ENCODE measurements at regions not wholly inside any gene's neighbourhood (a gene's known extent, or its start where the extent isn't known, plus 50 kb on each side); places are given as distances from the start of the nearest gene placed in this dataset.
"Not testable (repeated sequence)": the region's sequence is repeated elsewhere in the genome, so short reads cannot be mapped to it uniquely, and the experiment has no call there.

DNA sequence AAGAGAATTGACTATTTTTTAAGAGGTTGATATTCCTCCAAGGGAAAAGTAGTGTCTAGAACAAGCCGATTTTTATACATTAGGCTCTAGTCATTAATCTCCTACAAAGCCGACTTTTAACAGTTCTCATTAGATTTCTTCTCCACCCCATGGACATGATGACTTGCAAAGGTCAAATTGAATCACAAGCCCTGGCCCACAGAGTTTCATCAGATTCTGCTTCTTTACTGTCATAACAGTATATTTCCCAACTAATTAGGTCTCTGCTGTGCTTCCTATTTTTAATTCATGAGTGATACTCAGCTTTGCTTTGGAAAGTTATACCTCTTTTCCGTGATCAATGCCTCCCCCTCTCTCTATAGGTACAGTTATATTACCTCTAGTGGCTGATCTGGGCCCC is 90.6 kb upstream of the ADGRB3 start:
- no peak overlapping the region for H3K4me3 ChIP-seq (ENCODE audit: low read depth, low read length)
- in situ Hi-C loops (cut with HindIII; ENCODE audit: low sequenced_read_pairs) = no loop called here
- no peak for DNase-seq (ENCODE audit: low read depth, low spot score)

DNA sequence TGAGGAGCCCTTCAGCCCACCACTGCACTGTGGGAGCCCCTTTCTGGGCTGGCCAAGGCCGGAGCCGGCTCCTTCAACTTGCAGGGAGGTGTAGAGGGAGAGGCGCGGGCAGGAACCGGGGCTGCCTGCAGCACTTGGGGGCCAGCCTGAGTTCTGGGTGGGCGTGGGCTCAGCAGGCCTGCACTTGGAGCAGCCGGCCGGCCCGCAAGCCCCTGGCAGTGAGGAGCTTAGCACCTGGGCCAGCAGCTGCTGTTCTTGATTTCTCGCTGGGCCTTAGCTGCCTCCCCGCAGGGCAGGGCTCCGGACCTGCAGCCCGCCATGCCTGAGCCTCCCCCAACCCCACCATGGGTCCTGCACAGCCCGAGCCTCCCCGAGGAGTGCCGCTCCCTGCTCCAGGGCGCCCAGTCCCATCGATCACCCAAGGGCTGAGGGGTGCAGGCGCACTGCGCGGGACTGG is 101.7 kb upstream of the ADGRB3 start:
- DNase-seq (ENCODE audit: low read depth, low spot score) = no peak

More for the DNA sequence above, 90.6 kb upstream of the ADGRB3 start:
- TF ChIP-seq, protein P1, sequence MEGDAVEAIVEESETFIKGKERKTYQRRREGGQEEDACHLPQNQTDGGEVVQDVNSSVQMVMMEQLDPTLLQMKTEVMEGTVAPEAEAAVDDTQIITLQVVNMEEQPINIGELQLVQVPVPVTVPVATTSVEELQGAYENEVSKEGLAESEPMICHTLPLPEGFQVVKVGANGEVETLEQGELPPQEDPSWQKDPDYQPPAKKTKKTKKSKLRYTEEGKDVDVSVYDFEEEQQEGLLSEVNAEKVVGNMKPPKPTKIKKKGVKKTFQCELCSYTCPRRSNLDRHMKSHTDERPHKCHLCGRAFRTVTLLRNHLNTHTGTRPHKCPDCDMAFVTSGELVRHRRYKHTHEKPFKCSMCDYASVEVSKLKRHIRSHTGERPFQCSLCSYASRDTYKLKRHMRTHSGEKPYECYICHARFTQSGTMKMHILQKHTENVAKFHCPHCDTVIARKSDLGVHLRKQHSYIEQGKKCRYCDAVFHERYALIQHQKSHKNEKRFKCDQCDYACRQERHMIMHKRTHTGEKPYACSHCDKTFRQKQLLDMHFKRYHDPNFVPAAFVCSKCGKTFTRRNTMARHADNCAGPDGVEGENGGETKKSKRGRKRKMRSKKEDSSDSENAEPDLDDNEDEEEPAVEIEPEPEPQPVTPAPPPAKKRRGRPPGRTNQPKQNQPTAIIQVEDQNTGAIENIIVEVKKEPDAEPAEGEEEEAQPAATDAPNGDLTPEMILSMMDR (IDR thresholded peaks at IDR 0.05; ENCODE audit: low read depth, low read length) = no peak

DNA sequence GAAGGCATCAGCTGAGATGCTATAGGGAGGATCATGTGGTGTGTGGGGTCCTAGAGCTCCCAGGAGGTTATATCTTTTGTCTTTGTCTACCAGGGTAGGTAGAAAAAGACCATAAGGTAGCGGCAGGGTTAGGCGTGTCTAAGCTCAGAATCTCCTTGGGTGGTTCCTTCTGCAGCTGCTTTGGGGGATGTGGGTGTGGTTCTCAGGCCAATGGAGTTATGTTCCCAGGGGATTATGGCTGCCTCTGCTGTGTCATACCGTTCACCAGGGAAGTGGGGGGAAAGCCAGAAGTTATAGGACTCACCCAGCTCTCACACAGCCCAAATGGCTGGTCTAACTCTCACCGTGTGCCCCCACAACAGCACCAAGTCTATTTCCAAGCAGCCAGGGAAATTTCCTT is 107.4 kb upstream of the ADGRB3 start:
- no peak overlapping the region for H3K4me3 ChIP-seq (ENCODE audit: low read depth, low read length)
- in situ Hi-C loops (cut with HindIII; ENCODE audit: low sequenced_read_pairs) = no loop called here
- TF ChIP-seq, protein P1 (IDR thresholded peaks at IDR 0.05; ENCODE audit: low read depth, low read length) = no peak
- DNase-seq (ENCODE audit: low read depth, low spot score) = no peak

More for the DNA sequence above, 101.7 kb upstream of the ADGRB3 start:
- H3K4me3 ChIP-seq (ENCODE audit: low read depth, low read length) = no peak overlapping the region
- TF ChIP-seq, protein P1 (IDR thresholded peaks at IDR 0.05; ENCODE audit: low read depth, low read length) = no peak
- in situ Hi-C loops (cut with HindIII; ENCODE audit: low sequenced_read_pairs) = no loop called here

DNA sequence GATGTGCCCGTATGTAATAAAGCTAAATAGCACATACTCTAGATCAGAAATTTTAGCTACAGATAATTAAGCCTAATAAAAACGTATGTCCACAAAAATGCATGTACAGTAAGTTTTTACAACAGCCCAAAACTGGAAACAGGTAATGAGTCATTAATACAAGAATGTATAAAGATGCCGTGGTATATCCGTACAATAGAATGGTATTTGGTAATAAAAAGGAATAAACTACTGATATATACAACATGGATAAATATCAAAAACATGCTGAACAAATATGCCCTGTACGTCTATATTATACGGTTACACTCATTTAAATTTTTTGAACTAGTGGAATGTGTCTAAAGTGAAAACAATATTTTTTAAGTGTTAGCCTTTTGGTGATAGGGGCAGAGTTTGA is 128.2 kb upstream of the ADGRB3 start:
- no peak overlapping the region for H3K4me3 ChIP-seq (ENCODE audit: low read depth, low read length)
- in situ Hi-C loops (cut with HindIII; ENCODE audit: low sequenced_read_pairs) = no loop called here
- DNase-seq (ENCODE audit: low read depth, low spot score) = no peak
- TF ChIP-seq, protein P1 (IDR thresholded peaks at IDR 0.05; ENCODE audit: low read depth, low read length) = no peak

DNA sequence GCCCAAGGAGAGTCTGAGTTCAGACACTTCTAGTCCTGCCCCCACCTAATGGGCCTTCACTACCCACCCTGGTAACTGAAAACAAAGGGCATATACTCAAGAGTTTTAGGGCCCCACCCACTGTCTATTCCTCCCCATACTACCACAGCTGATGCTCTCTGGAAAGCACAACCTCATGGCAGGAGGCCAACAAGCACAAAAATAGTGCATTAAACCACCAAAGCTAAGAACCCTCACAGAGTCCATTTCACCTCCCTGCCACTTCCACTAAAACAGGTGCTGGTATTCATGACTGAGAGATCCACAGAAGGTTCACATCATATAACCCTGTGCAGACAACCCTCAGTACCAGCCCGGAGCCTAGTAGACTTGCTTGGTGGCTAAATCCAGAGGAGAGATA is 132.1 kb upstream of the ADGRB3 start:
- no peak overlapping the region for H3K4me3 ChIP-seq (ENCODE audit: low read depth, low read length)
- in situ Hi-C loops (cut with HindIII; ENCODE audit: low sequenced_read_pairs) = no loop called here
- no peak for DNase-seq (ENCODE audit: low read depth, low spot score)
- TF ChIP-seq, protein P1 (IDR thresholded peaks at IDR 0.05; ENCODE audit: low read depth, low read length) = no peak

DNA sequence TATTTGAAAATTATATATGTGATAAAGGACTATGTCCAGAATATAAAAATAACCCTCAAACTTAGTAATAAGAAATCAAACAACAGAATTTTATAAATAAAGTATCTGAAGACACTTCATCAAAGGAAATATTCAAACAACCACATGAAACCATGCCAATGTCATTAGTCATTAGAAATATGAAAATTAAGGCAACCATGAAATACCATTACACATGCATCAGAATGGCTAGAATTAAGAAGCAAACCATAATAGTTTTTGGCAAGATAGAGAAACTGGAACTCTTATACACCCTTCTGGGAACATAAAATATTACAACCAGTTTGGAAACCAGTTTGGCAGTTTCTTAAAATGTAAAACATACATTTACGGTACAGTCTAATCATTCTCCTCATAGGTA is 137.2 kb upstream of the ADGRB3 start:
- DNase-seq (ENCODE audit: low read depth, low spot score) = peak; percentile 34
- H3K4me3 ChIP-seq (ENCODE audit: low read depth, low read length) = no peak overlapping the region
- in situ Hi-C loops (cut with HindIII; ENCODE audit: low sequenced_read_pairs) = no loop called here
- TF ChIP-seq, protein P1 (IDR thresholded peaks at IDR 0.05; ENCODE audit: low read depth, low read length) = no peak

DNA sequence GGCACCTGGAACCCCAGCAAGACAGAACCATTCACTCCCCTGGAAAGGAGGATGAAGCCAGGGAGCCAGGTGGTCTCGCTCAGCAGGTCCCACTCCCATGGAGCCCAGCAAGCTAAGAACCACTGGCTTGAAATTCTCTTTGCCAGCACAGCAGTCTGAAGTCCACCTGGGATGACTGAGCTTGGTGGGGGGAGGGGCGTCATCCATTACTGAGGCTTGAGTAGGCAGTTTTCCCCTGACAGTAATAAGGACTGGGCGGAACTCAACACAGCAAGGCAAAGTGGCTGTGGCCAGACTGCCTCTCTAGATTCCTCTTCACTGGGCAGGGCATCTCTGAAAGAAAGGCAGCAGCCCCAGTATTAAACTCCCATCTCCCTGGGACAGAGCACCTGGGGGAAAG is 140.2 kb upstream of the ADGRB3 start:
- DNase-seq (ENCODE audit: low read depth, low spot score); in situ Hi-C loops (cut with HindIII; ENCODE audit: low sequenced_read_pairs); H3K4me3 ChIP-seq (ENCODE audit: low read depth, low read length): not testable (repeated sequence)

Data from astrocyte of the spinal cord (primary cell).